Astrocyte (in vitro differentiated cells and primary cell): ENCODE measurements at regions not wholly inside any gene's neighbourhood (a gene's known extent, or its start where the extent isn't known, plus 50 kb on each side); places are given as distances from the start of the nearest gene placed in this dataset.

Experiments
- DNase-seq: peaks from one replicate; pipeline ENCODE4 v3.0.0-alpha.2; 2010; ENCODE audit warnings: low read depth
- FAIRE-seq: peaks from 2 replicates; lab custom pipeline; 2011; peaks lifted over from hg19 to GRCh38; lab: Jason Lieb, UNC
- H2AFZ ChIP-seq: 2 replicates; pipeline ENCODE4 v1.6.0; 2012; ENCODE audit warnings: low read depth, low read length, inconsistent platforms
- H3K27ac ChIP-seq: 2 replicates; pipeline ENCODE4 v1.5.1; 2011; ENCODE audit warnings: low read depth, low read length, inconsistent platforms
- H3K27me3 ChIP-seq: 2 replicates; pipeline ENCODE4 v1.6.0; 2011; ENCODE audit warnings: low read length, inconsistent platforms; ENCODE audit not compliant: insufficient read depth
- H3K36me3 ChIP-seq: 2 replicates; pipeline ENCODE4 v1.5.1; 2011; ENCODE audit warnings: low read length, inconsistent platforms; ENCODE audit not compliant: insufficient read depth
- H3K4me1 ChIP-seq: 2 replicates; pipeline ENCODE4 v1.5.1; 2011; ENCODE audit warnings: low read length, inconsistent platforms; ENCODE audit not compliant: insufficient read depth
- H3K4me2 ChIP-seq: 2 replicates; pipeline ENCODE4 v1.6.0; 2012; ENCODE audit warnings: low read length, inconsistent platforms
- H3K4me3 ChIP-seq: 2 replicates; pipeline ENCODE4 v1.5.1; 2011; ENCODE audit warnings: low read depth, mild to moderate bottlenecking, low read length, inconsistent platforms; ENCODE audit not compliant: insufficient read depth
- H3K79me2 ChIP-seq: 2 replicates; pipeline ENCODE4 v1.6.0; 2012; ENCODE audit warnings: mild to moderate bottlenecking, low read length, inconsistent platforms; ENCODE audit not compliant: insufficient read depth
- H3K9ac ChIP-seq: 2 replicates; pipeline ENCODE4 v1.6.0; 2012; ENCODE audit warnings: mild to moderate bottlenecking, low read length, inconsistent platforms
- H3K9me3 ChIP-seq: 2 replicates; pipeline ENCODE4 v1.5.1; 2012; ENCODE audit warnings: low read depth, mild to moderate bottlenecking, low read length, inconsistent platforms; ENCODE audit not compliant: insufficient read depth
- H4K20me1 ChIP-seq: 2 replicates; pipeline ENCODE4 v1.6.0; 2012; ENCODE audit warnings: low read length, inconsistent platforms; ENCODE audit not compliant: insufficient read depth
- H3K27ac Mint-ChIP-seq: one replicate; pipeline ENCODE4 v1.8.0; 2021; ENCODE audit warnings: mild to moderate bottlenecking, mixed read lengths; ENCODE audit not compliant: unreplicated experiment
- H3K27me3 Mint-ChIP-seq: one replicate; pipeline ENCODE4 v1.8.0; 2021; ENCODE audit warnings: low read depth, mixed read lengths; ENCODE audit not compliant: unreplicated experiment
- H3K36me3 Mint-ChIP-seq: one replicate; pipeline ENCODE4 v1.8.0; 2021; ENCODE audit warnings: low read depth, mixed read lengths; ENCODE audit not compliant: unreplicated experiment
- H3K4me1 Mint-ChIP-seq: one replicate; pipeline ENCODE4 v1.8.0; 2021; ENCODE audit warnings: low read depth, mixed read lengths; ENCODE audit not compliant: unreplicated experiment
- H3K4me3 Mint-ChIP-seq: one replicate; pipeline ENCODE4 v1.8.0; 2021; ENCODE audit warnings: mild to moderate bottlenecking, moderate library complexity, mixed read lengths; ENCODE audit not compliant: unreplicated experiment
- H3K9me3 Mint-ChIP-seq: one replicate; pipeline ENCODE4 v1.8.0; 2021; ENCODE audit warnings: mild to moderate bottlenecking, mixed read lengths; ENCODE audit not compliant: unreplicated experiment
- EZH2 ChIP-seq: IDR thresholded peaks from 2 replicates; pipeline ENCODE4 v1.6.1; 2012; ENCODE audit warnings: mild to moderate bottlenecking, low read length, inconsistent platforms; ENCODE audit not compliant: insufficient read depth
- TF ChIP-seq, protein P1 (sequence below): IDR thresholded peaks from 2 replicates; pipeline ENCODE4 v1.5.1; 2011; ENCODE audit warnings: low read depth, mild to moderate bottlenecking, inconsistent platforms, low read length, moderate library complexity; ENCODE audit not compliant: insufficient read depth

DNA sequence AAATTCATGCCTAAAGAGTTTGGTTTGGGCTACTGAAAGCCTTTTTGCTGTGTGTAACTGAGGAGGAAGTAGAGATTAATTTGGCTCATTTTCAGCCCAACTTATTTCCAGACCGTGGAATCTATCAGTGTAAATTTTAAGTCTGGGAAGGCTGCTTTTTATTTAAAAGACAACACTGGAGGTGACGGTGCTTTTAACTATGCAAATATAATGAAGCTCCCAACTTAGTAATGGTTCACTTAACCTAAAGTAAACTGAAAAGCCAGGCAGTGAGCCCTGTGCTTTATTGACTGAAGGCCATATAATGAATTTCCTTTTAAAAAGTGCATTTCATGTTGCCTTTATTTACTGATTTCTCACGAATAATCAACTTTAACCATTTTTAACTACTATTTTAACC lies 127.2 kb downstream of the NPY start:
- no peak for DNase-seq
- H3K4me2 ChIP-seq, result no peak overlapping the region
- H3K79me2 ChIP-seq, result no peaks in the 10 kb centered on the region

DNA sequence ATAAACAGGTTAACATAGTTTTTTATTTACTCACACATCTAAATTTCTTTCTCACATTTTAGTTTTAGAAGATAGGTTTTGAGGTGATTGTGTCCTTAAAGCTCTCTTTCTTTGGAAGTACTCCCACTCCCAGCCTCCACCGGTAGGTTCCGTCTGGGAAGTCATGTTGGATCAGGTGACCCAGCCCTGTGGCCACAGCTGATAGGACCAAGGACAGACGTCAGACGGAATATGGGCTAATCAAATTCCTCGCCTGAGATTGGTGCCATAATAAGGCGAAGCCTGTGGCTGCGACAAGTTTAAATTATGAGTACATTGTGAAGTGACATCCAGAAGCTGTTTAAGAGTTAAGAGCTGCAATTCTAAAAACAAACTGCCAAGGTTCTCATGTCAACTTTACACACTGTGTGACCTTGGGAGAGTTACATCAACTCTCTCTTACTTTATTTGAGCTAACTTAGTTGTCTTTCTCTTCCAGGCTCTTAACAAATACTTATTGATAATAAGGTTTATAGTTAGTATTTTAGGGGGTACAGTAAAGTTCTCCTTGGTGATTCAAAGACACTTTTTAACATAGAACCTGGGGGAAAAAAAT lies 133.6 kb downstream of the NPY start:
- no peak overlapping the region for H3K27ac Mint-ChIP-seq
- Histone ChIP-seq H3K36me3 (no peaks in the 10 kb centered on the region), H3K9ac (no peak overlapping the region), H4K20me1 (no peaks in the 10 kb centered on the region), H3K27ac (no peak overlapping the region), H3K4me3 (no peak overlapping the region), H3K4me1 (no peaks in the 10 kb centered on the region), H3K27me3 (no peaks in the 10 kb centered on the region), H3K4me2 (no peak overlapping the region), H3K9me3 (no peaks in the 10 kb centered on the region), H2AFZ (no peak overlapping the region), H3K79me2 (no peaks in the 10 kb centered on the region)
- no peaks in the 10 kb centered on the region for H3K4me1 Mint-ChIP-seq
- TF ChIP-seq, protein P1, sequence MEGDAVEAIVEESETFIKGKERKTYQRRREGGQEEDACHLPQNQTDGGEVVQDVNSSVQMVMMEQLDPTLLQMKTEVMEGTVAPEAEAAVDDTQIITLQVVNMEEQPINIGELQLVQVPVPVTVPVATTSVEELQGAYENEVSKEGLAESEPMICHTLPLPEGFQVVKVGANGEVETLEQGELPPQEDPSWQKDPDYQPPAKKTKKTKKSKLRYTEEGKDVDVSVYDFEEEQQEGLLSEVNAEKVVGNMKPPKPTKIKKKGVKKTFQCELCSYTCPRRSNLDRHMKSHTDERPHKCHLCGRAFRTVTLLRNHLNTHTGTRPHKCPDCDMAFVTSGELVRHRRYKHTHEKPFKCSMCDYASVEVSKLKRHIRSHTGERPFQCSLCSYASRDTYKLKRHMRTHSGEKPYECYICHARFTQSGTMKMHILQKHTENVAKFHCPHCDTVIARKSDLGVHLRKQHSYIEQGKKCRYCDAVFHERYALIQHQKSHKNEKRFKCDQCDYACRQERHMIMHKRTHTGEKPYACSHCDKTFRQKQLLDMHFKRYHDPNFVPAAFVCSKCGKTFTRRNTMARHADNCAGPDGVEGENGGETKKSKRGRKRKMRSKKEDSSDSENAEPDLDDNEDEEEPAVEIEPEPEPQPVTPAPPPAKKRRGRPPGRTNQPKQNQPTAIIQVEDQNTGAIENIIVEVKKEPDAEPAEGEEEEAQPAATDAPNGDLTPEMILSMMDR, result no peak
- TF ChIP-seq EZH2, result no peak
- H3K27me3 Mint-ChIP-seq, result no peaks in the 10 kb centered on the region
- H3K9me3 Mint-ChIP-seq, result peaks cover 6% of the 10 kb centered on the region
- DNase-seq, result no peak
- no peaks in the 10 kb centered on the region for H3K36me3 Mint-ChIP-seq
- H3K4me3 Mint-ChIP-seq, result no peak overlapping the region
- FAIRE-seq, result no peak

More for the DNA sequence above, 127.2 kb downstream of the NPY start:
- no peak overlapping the region for H3K4me3 ChIP-seq
- Mint-ChIP-seq H3K4me3 (no peak overlapping the region), H3K4me1 (peaks cover under 1% of the 10 kb centered on the region), H3K27me3 (no peaks in the 10 kb centered on the region), H3K36me3 (no peaks in the 10 kb centered on the region), H3K9me3 (peaks cover 9% of the 10 kb centered on the region), H3K27ac (no peak overlapping the region)
- no peaks in the 10 kb centered on the region for H3K36me3 ChIP-seq
- H3K4me1 ChIP-seq, result no peaks in the 10 kb centered on the region
- H3K9me3 ChIP-seq, result no peaks in the 10 kb centered on the region
- H3K27ac ChIP-seq, result no peak overlapping the region
- TF ChIP-seq, protein P1, result no peak
- no peak for TF ChIP-seq EZH2
- no peak overlapping the region for H3K9ac ChIP-seq
- H4K20me1 ChIP-seq, result no peaks in the 10 kb centered on the region
- FAIRE-seq, result no peak
- no peak overlapping the region for H2AFZ ChIP-seq
- no peaks in the 10 kb centered on the region for H3K27me3 ChIP-seq

DNA sequence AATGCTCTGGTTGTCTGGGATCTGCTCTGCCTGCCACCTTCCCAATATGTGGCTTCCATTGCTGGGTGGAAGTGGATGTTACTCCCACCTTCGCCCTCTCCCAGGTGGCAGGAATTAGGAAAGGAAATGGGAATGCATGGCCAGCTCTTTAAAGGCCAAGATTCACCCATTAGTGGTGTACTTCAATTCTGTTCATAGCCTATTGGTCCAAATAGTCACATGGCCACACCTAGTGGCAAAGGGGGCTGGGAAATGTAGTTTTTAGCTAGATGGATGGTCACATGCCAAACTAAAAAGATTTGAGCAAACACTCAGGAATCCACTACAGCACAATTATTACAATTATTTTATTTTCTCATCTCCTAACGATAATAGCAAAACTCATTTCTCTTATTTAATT lies 135.1 kb downstream of the NPY start:
- H3K4me1 Mint-ChIP-seq, result no peaks in the 10 kb centered on the region
- H4K20me1 ChIP-seq, result no peaks in the 10 kb centered on the region
- H3K27me3 Mint-ChIP-seq, result no peaks in the 10 kb centered on the region
- H3K9ac ChIP-seq, result no peak overlapping the region
- H3K36me3 Mint-ChIP-seq, result no peaks in the 10 kb centered on the region
- no peak overlapping the region for H3K4me3 Mint-ChIP-seq
- no peak overlapping the region for H3K4me3 ChIP-seq
- H3K79me2 ChIP-seq, result no peaks in the 10 kb centered on the region
- no peak overlapping the region for H2AFZ ChIP-seq
- peaks cover 2% of the 10 kb centered on the region for H3K9me3 Mint-ChIP-seq
- H3K27ac ChIP-seq, result no peak overlapping the region
- no peaks in the 10 kb centered on the region for H3K27me3 ChIP-seq
- no peak overlapping the region for H3K4me2 ChIP-seq
- FAIRE-seq (no peak), DNase-seq (no peak)
- H3K4me1 ChIP-seq, result no peaks in the 10 kb centered on the region
- TF ChIP-seq, protein P1, result no peak
- TF ChIP-seq EZH2, result no peak
- H3K36me3 ChIP-seq, result no peaks in the 10 kb centered on the region
- H3K27ac Mint-ChIP-seq, result no peak overlapping the region
- no peaks in the 10 kb centered on the region for H3K9me3 ChIP-seq
